ENCODE measurements at regions not wholly inside any gene's neighbourhood (a gene's known extent, or its start where the extent isn't known, plus 50 kb on each side); places are given as distances from the start of the nearest gene placed in this dataset.

DNA sequence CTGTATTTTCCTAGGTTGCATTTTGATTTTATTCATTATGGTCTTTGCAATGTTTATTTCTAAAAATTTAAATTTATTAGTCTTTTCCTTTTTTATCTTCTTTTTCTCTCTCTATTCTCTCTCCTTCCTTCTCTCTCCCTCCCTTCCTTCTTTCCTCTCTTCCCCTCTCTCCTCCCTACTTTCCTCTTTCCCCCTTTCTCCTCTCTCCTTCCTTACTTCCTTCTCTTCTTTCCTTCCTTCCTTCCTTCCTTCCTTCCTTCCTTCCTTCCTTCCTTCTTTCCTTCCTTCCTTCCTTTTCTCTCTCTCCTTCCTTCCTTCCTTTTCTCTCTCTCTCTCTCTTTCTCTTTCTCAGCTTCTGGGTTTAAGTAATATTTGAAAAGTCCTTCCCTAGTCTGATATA lies 72.8 kb upstream of the RASGRF1 start:
- Histone ChIP-seq H3K27me3 (no peaks in the 10 kb centered on the region), H3K4me1 (no peaks in the 10 kb centered on the region), H3K9me3 (no peaks in the 10 kb centered on the region), H3K27ac (no peak overlapping the region), H3K4me3 (no peak overlapping the region), H3K36me3 (no peaks in the 10 kb centered on the region)
- TF ChIP-seq CTCF (IDR thresholded peaks at IDR 0.05) (no peak), POLR2A (IDR thresholded peaks at IDR 0.05) (no peak), EP300 (IDR thresholded peaks at IDR 0.05) (no peak)
- no peak for DNase-seq (ENCODE audit: low spot score in 2 of 2)

- no peaks in the 10 kb centered on the region for H3K4me1 ChIP-seq
- no peak for DNase-seq (ENCODE audit: low spot score in 2 of 2)
- 40 to 73% methylated on average over 1 of the region's 1 CpG for WGBS, 2 donors
These were observed 71.4 kb upstream of the RASGRF1 start for GRCh38 chr15:79161837-79162508.

DNA sequence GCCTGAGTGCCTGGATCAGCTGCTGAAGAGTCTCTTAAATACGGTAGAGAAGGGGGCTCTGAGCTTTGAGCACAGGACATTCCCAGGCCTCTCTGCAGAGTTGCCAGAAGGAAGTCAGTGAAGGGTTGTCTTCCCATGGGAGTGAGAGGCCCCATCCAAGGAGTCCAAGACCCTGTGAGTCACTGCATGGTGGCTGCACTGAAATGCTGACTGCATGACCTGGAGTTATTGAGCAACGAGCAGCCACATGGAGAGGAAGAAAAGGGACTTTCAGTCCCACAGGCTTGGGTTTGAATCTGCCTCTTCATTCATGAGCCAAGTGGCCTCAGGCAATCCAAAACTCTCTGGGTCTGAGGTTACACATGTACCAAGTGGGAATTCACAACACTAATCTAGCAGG lies 69.6 kb upstream of the RASGRF1 start:
- no peak for TF ChIP-seq CTCF (IDR thresholded peaks at IDR 0.05)
- TF ChIP-seq EP300 (IDR thresholded peaks at IDR 0.05), result no peak

More at GRCh38 chr15:79161837-79162508, 71.4 kb upstream of the RASGRF1 start:
- Histone ChIP-seq H3K9me3 (no peaks in the 10 kb centered on the region), H3K27ac (no peak overlapping the region), H3K27me3 (no peaks in the 10 kb centered on the region), H3K4me3 (no peak overlapping the region), H3K36me3 (no peaks in the 10 kb centered on the region)
- TF ChIP-seq EP300 (IDR thresholded peaks at IDR 0.05), result no peak
- TF ChIP-seq CTCF (IDR thresholded peaks at IDR 0.05), result no peak
- TF ChIP-seq POLR2A (IDR thresholded peaks at IDR 0.05), result no peak

DNA sequence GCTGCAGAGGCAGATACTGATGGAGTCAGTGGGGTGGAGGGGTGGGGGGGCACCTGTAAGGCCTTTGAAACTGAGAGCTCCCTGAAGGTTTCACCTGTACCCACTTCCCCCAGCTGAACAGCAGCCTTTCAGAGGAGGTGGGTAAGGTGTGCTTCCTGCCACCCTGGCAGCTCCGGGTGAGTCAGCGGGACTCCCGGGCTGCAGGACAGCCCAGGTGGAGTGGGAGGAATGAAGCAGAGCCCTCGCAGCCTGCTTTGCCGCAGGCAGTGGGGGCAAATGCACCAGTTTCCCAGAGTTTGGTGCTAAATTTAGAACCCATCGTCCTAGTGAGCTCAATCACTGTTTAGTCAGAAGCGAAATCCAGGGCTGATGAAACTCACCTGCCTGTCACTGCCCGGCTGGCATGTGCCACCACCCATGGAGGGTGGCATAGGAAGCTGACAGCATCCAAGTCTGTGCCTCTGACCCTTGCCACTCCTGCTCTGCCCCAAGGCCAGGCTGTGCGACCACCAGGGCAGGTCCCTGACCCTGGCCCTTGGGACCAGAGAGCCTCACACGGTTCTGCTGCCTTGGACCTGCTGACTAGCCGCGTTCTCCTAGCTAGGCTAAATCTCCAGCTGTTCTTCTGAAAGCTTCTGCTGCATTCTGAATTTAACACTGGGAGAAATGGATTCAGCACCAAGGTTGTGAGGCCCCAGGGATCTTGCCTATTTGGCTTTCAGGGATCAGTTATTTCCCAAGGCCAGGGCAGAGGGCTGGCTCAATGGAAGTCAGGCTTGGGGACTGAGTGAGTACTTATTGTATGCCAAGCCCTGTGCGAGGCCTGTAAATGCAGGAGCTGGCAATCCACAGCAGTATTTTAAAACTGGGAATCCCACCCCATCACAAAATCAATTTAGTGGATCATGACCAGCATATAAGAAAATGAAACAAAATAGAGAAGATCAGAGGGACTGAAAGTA lies 67.3 kb upstream of the RASGRF1 start:
- Histone ChIP-seq H3K9me3 (no peaks in the 10 kb centered on the region), H3K36me3 (no peaks in the 10 kb centered on the region), H3K4me1 (peaks cover 0 to 4% (median 0%) of the 10 kb centered on the region in 4 donors), H3K27me3 (no peaks in the 10 kb centered on the region), H3K27ac (no peak overlapping the region), H3K4me3 (no peak overlapping the region)
- TF ChIP-seq EP300 (IDR thresholded peaks at IDR 0.05) (no peak), CTCF (IDR thresholded peaks at IDR 0.05) (no peak), POLR2A (IDR thresholded peaks at IDR 0.05) (no peak)
- DNase-seq (ENCODE audit: low spot score in 2 of 2), result no peak
- 80 to 85% methylated on average over 9 to 13 of the region's 13 CpGs for WGBS, 2 donors

More for the DNA sequence above, 69.6 kb upstream of the RASGRF1 start:
- Histone ChIP-seq H3K9me3 (no peaks in the 10 kb centered on the region), H3K4me3 (no peak overlapping the region), H3K36me3 (no peaks in the 10 kb centered on the region), H3K4me1 (no peaks in the 10 kb centered on the region), H3K27me3 (no peaks in the 10 kb centered on the region), H3K27ac (no peak overlapping the region)
- no peak for DNase-seq (ENCODE audit: low spot score in 2 of 2)
- 44 to 45% methylated on average over 2 of the region's 2 CpGs for WGBS, 2 donors
